Sigmoid colon (tissue), 6 donors: ENCODE measurements at regions not wholly inside any gene's neighbourhood (a gene's known extent, or its start where the extent isn't known, plus 50 kb on each side); places are given as distances from the start of the nearest gene placed in this dataset.

Source experiments
- DNase-seq: peaks from one replicate; pipeline ENCODE4 v3.0.0-alpha.2; 2019
- H3K27ac ChIP-seq, 4 donors: fragments of 200-600 bp; sonication (generic); one replicate each; pipeline ENCODE4 v1.5.1; 2016 to 2019; ENCODE audit warnings: mild to moderate bottlenecking in 1 of 4
- H3K27me3 ChIP-seq, 3 donors: fragments of 200-600 bp; sonication (generic); one replicate each; pipeline ENCODE4 v1.5.1; 2019; ENCODE audit warnings: mild to moderate bottlenecking in 1 of 3
- H3K36me3 ChIP-seq, 4 donors: fragments of 200-600 bp; sonication (generic); one replicate each; pipeline ENCODE4 v1.5.1; 2016 to 2019
- H3K4me1 ChIP-seq, 4 donors: fragments of 200-600 bp; sonication (generic); one replicate each; pipeline ENCODE4 v1.5.1; 2017 to 2019
- H3K4me3 ChIP-seq, 4 donors: fragments of 200-600 bp; sonication (generic); one replicate each; pipeline ENCODE4 v1.5.1; 2017 to 2019; ENCODE audit warnings: mild to moderate bottlenecking in 2 of 4, moderate library complexity in 1 of 4
- H3K9me3 ChIP-seq, 4 donors: fragments of 200-600 bp in 3 of 4; sonication (generic) in 3 of 4; one replicate each; pipeline versions ENCODE4 v1.5.1 to v1.6.1; 2013 to 2019
- EP300 ChIP-seq, 4 donors: sonication (generic); formaldehyde crosslinking; IDR thresholded peaks; one replicate each; pipeline ENCODE4 v1.6.1; 2017; ENCODE audit warnings: antibody characterized with exemption in 4 of 4
- POLR2A ChIP-seq, 2 donors: fragments of 450-650 bp; IDR thresholded peaks; one replicate each; pipeline ENCODE4 v1.6.1; 2016; ENCODE audit warnings: antibody characterized with exemption in 2 of 2, mild to moderate bottlenecking in 2 of 2, moderate library complexity in 2 of 2
- POLR2AphosphoS5 ChIP-seq, 4 donors: sonication (generic); formaldehyde crosslinking; IDR thresholded peaks; one replicate each; pipeline ENCODE4 v1.6.1; 2017; ENCODE audit warnings: antibody characterized with exemption in 4 of 4
- WGBS, 2 donors: extraction: QIAGEN DNeasy Blood & Tissue Kit; methylation state at CpG; one replicate each; pipeline ENCODE4 v1.1.7; 2013; 5-methylcytosine and 5-hydroxymethylcytosine counted together
- intact Hi-C: fragments of 100-400 bp; cut with DNase I; formaldehyde crosslinking; loops from one replicate; pipeline ENCODE4 v1.15.1; 2023
- TF ChIP-seq, protein P1 (sequence below), 4 experiments: fragments of 450-650 bp in 3 of 4; fragments of 200-600 bp in 1 of 4; IDR thresholded peaks; one replicate each; pipeline ENCODE4 v1.5.1; 2016 to 2019; ENCODE audit warnings: antibody characterized with exemption in 4 of 4, mild to moderate bottlenecking in 3 of 4, moderate library complexity in 2 of 4
- donor health status: healthy with polysubstance abuse.
- donor health status: healthy.

DNA sequence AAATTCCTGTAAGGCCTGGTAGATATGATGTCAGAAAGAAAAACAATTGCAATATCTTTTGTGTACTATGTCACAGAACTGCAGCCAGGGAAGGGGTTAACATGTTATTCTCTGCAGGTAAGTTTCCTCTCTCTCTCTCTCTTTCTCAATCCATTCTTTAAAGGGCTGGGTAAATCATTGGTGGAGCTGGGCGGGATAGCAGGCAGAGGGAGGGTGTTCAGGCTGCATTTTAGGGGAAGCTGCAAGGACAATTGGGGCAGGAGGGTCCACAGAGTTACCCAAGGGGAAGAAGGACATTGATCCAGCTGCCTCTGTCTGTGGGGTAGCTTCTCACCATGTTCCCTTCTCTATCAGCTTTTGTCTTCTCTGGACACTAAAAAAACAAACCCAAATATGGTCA, 153.9 kb upstream of the BMPER start:
- no peaks in the 10 kb centered on the region for H3K4me1 ChIP-seq
- no peaks in the 10 kb centered on the region for H3K9me3 ChIP-seq
- TF ChIP-seq, protein P1, sequence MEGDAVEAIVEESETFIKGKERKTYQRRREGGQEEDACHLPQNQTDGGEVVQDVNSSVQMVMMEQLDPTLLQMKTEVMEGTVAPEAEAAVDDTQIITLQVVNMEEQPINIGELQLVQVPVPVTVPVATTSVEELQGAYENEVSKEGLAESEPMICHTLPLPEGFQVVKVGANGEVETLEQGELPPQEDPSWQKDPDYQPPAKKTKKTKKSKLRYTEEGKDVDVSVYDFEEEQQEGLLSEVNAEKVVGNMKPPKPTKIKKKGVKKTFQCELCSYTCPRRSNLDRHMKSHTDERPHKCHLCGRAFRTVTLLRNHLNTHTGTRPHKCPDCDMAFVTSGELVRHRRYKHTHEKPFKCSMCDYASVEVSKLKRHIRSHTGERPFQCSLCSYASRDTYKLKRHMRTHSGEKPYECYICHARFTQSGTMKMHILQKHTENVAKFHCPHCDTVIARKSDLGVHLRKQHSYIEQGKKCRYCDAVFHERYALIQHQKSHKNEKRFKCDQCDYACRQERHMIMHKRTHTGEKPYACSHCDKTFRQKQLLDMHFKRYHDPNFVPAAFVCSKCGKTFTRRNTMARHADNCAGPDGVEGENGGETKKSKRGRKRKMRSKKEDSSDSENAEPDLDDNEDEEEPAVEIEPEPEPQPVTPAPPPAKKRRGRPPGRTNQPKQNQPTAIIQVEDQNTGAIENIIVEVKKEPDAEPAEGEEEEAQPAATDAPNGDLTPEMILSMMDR (IDR thresholded peaks at IDR 0.05), result no peak
- TF ChIP-seq POLR2A (IDR thresholded peaks at IDR 0.05) (no peak), EP300 (IDR thresholded peaks at IDR 0.05) (no peak), POLR2AphosphoS5 (IDR thresholded peaks at IDR 0.05) (no peak)
- no peak overlapping the region for H3K4me3 ChIP-seq
- intact Hi-C loops, result loop anchor here (10.0 kb wide), 1 partner anchor 507 kb away; no protein-coding TSS in a partner anchor
- H3K27me3 ChIP-seq, result no peaks in the 10 kb centered on the region
- no peak for DNase-seq
- WGBS, 2 donors, result 18 to 86% methylated on average over 1 of the region's 1 CpG
- no peaks in the 10 kb centered on the region for H3K36me3 ChIP-seq
- no peak overlapping the region for H3K27ac ChIP-seq

DNA sequence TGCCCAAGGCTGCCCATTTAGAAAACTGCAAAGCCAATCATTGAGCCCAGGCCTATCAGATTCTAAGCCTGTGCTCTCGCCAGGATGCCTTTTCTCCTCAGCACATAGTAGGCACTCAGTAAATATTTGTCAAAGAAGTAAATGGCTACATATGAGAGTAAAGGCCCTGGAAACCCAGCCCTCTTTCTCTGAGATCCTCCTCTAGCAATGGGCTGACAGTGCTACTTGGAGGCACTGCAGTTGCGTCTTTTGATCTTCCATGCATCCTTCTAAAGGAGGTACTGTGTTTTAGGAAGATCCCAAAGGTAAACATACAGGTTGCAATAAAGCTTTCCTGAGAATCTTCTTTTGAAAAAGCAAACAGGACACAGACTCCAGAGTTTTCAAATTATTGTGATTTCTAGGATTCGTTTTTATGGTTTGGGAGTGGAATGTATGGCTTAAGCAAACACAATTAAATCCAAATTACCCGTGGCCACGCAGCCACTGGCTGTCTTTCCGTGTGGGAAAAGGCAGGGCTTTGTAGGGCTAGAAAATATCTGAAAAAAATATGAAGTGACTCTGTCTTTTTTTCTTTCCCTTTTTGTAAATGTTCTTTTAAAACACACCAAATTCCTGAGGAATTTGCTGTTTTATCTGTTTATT, 151.3 kb upstream of the BMPER start:
- no peaks in the 10 kb centered on the region for H3K27me3 ChIP-seq
- intact Hi-C loops, result loop anchor here (10.0 kb wide), 1 partner anchor 509 kb away; no protein-coding TSS in a partner anchor
- H3K9me3 ChIP-seq, result no peaks in the 10 kb centered on the region
- no peak overlapping the region for H3K4me3 ChIP-seq
- H3K36me3 ChIP-seq, result no peaks in the 10 kb centered on the region
- TF ChIP-seq, protein P1 (IDR thresholded peaks at IDR 0.05), result no peak
- TF ChIP-seq EP300 (IDR thresholded peaks at IDR 0.05) (no peak), POLR2AphosphoS5 (IDR thresholded peaks at IDR 0.05) (no peak), POLR2A (IDR thresholded peaks at IDR 0.05) (no peak)
- H3K27ac ChIP-seq, result no peak overlapping the region
- DNase-seq, result no peak
- WGBS, 2 donors, result 15 to 56% methylated on average over 6 of the region's 6 CpGs
- peaks cover 0 to 8% (median 7%) of the 10 kb centered on the region in 4 donors for H3K4me1 ChIP-seq

DNA sequence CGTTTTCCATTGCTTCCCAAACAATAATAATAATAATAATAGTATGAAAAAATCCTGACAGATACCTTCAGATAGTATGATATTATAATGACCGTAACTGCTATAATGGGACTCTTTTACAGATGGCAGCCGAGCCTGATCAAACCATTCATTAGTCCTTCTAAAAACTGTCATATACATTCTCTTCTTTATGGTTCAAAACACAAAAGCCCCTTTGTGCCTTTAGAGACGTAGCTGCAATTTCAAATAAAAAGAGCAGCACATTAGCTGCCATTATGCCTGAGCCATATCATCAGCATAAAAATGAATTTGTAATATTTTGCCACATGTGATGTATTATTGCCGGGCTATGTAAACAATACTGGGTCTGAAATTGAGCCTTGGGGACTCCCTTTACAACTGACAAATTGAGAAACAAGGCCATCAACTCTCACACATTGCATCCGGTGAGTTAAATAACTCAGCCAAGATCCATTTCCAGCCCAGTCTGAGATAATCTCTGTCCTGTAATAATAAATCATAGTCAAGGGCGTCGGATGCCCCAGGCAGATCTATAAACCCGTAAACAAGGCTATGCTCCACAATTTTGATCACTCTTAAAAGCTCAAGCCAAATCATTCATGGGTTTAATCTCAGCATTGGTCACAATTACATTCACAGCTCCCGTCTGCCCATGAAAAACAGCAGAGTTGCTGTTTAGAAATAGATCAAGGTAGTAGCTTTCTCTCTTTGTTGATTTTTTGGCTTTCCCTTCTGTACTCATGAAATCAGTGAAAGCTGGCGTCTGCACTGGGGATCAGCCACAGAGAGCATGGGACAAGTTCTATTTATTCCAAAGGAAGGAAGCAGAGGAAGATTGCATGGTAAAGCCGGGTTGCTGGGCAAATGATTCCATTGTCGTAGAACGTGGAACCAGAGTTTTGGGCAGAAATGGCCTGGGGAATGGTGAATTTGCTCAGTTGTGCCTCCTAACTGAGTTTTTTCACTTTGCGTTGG, 150.1 kb upstream of the BMPER start:
- DNase-seq, result no peak
- TF ChIP-seq EP300 (IDR thresholded peaks at IDR 0.05) (no peak), POLR2AphosphoS5 (IDR thresholded peaks at IDR 0.05) (no peak), POLR2A (IDR thresholded peaks at IDR 0.05) (no peak)
- TF ChIP-seq, protein P1 (IDR thresholded peaks at IDR 0.05), result no peak
- H3K4me3 ChIP-seq, result no peak overlapping the region
- no peaks in the 10 kb centered on the region for H3K27me3 ChIP-seq
- no peaks in the 10 kb centered on the region for H3K36me3 ChIP-seq
- no peaks in the 10 kb centered on the region for H3K9me3 ChIP-seq
- no peak overlapping the region for H3K27ac ChIP-seq
- peaks cover 0 to 8% (median 7%) of the 10 kb centered on the region in 4 donors for H3K4me1 ChIP-seq
- intact Hi-C loops, result loop anchor here (10.0 kb wide), 1 partner anchor 510 kb away; no protein-coding TSS in a partner anchor
- 38 to 71% methylated on average over 15 of the region's 15 CpGs for WGBS, 2 donors

DNA sequence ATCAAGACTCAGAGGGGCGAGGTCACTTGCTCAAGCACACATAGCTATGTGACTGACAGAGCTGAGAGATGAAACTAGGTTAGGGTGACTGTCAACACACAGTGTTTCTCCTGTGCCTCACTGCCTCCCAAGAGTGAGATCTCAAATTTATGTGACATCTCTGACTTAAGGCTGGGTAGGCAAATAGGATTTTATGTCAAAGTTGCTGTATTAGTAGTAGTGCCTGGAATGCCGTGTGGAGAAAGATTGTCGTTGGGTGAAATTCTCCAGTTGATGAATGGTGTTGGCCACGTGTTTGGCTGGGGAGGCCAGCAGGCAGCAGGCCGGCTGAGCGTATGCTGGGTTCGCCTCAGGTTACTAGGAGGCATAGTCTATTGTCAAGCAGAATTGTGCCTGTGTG, 148.3 kb upstream of the BMPER start:
- peak in 1 of 4 donors; percentile 5 for TF ChIP-seq POLR2AphosphoS5 (IDR thresholded peaks at IDR 0.05)
- TF ChIP-seq, protein P1 (IDR thresholded peaks at IDR 0.05), result no peak
- no peak for TF ChIP-seq EP300 (IDR thresholded peaks at IDR 0.05)
- no peak for TF ChIP-seq POLR2A (IDR thresholded peaks at IDR 0.05)
- Histone ChIP-seq H3K27me3 (no peaks in the 10 kb centered on the region), H3K4me1 (peaks cover 0 to 8% (median 7%) of the 10 kb centered on the region in 4 donors), H3K4me3 (no peak overlapping the region), H3K36me3 (no peaks in the 10 kb centered on the region), H3K9me3 (no peaks in the 10 kb centered on the region), H3K27ac (no peak overlapping the region)
- no peak for DNase-seq
- WGBS, 2 donors, result 89 to 93% methylated on average over 7 of the region's 7 CpGs
- intact Hi-C loops, result loop anchor here (1.0 to 10.0 kb wide), 3 partner anchors 138 to 512 kb away; no protein-coding TSS in a partner anchor
